ENCODE measurements at regions not wholly inside any gene's neighbourhood (a gene's known extent, or its start where the extent isn't known, plus 50 kb on each side); places are given as distances from the start of the nearest gene placed in this dataset.

DNA sequence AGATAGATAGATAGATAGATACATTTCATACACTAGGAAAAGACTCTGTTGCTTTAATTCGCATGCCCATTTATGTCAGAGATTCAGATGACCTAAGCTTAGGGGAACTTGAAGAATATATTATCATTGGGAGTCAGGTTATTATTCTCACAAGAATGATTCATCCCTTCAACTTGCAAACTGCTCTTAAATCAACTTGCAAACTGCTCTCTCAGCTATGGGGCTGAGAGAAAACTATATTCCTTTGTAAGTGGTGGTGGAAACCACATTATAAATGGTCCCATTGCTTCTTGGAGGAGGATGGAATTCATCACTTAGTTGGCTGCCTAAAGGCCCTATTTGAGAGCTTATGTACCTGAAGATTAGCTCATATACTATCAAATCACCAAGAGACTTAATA, 160.9 kb upstream of the STAC start:
- TF ChIP-seq EZH2 (IDR thresholded peaks at IDR 0.05; ENCODE audit: borderline replicate concordance, low read depth, low read length, poor library complexity, severe bottlenecking): no peak
- TF ChIP-seq, protein P1, sequence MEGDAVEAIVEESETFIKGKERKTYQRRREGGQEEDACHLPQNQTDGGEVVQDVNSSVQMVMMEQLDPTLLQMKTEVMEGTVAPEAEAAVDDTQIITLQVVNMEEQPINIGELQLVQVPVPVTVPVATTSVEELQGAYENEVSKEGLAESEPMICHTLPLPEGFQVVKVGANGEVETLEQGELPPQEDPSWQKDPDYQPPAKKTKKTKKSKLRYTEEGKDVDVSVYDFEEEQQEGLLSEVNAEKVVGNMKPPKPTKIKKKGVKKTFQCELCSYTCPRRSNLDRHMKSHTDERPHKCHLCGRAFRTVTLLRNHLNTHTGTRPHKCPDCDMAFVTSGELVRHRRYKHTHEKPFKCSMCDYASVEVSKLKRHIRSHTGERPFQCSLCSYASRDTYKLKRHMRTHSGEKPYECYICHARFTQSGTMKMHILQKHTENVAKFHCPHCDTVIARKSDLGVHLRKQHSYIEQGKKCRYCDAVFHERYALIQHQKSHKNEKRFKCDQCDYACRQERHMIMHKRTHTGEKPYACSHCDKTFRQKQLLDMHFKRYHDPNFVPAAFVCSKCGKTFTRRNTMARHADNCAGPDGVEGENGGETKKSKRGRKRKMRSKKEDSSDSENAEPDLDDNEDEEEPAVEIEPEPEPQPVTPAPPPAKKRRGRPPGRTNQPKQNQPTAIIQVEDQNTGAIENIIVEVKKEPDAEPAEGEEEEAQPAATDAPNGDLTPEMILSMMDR (conservative IDR thresholded peaks at IDR 0.05; ENCODE audit: low read depth, low read length): no peak
- H3K27ac ChIP-seq (ENCODE audit: low read depth, low read length, poor library complexity, severe bottlenecking): no peak overlapping the region
- no peak overlapping the region for H3K4me3 ChIP-seq (ENCODE audit: low read depth, low read length, poor library complexity, severe bottlenecking)
- H3K27me3 ChIP-seq (replicated peaks; ENCODE audit: insufficient read depth, low read depth, low read length, poor library complexity): no peaks in the 10 kb centered on the region
- POLR2A ChIA-PET (ENCODE audit: low non-redundant PET): no interaction called here
- intact Hi-C loops (cut with micrococcal nuclease; ENCODE audit: unreplicated experiment): no loop called here
- no TSS peak for BruUV-seq (replicated peaks)
- H3K9me3 ChIP-seq (ENCODE audit: low read depth, low read length, poor library complexity, severe bottlenecking): no peaks in the 10 kb centered on the region
- H3K4me1 ChIP-seq (ENCODE audit: insufficient read depth, low read length, poor library complexity, severe bottlenecking): no peaks in the 10 kb centered on the region
- CTCF ChIA-PET: no interaction called here
- no peaks in the 10 kb centered on the region for H3K36me3 ChIP-seq (ENCODE audit: insufficient read depth, low read length, poor library complexity, severe bottlenecking)
- DNase-seq (ENCODE audit: low spot score): peak; percentile 13

DNA sequence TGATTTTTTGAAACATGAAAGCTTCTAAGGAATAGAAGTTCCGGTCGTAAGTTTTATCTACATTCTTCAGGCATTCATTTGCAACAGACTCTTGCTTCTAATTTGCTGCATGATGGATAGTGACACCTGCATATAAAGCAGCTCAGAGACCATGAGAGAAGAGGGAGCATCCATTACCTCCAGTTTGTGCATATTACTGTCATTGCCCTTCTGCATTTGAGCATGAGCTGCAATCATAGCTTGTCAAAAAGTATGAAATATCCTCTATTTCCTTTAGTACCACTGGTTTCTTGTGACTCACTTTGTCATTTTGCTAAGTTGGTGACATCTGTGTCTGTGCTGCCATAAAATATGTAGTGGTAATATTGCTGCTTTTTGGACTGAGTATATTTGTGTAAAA, 160.1 kb upstream of the STAC start:
- POLR2A ChIA-PET (ENCODE audit: low non-redundant PET): no interaction called here

DNA sequence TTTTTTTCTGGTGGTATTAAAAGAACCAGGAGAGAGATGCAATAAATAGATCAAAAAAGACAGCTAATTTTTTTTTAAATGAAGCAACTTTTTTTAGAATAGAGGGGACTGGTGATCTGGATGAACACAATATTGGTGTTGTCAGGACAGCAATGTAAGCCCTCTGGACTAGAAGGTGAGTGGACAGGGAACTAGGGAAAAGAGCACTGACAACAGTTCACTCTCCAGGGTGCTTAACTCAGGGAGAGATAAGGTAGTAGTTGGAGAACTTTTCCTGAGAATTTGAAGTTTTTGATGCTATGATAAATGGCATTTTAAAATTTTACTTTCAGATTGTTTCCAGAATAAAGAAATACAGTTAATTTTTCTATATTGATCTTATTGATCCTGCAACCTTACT, 158.3 kb upstream of the STAC start:
- H3K36me3 ChIP-seq (ENCODE audit: insufficient read depth, low read length, poor library complexity, severe bottlenecking): no peaks in the 10 kb centered on the region
- BruUV-seq (replicated peaks): no TSS peak
- intact Hi-C loops (cut with micrococcal nuclease; ENCODE audit: unreplicated experiment): no loop called here
- no peak overlapping the region for H3K27ac ChIP-seq (ENCODE audit: low read depth, low read length, poor library complexity, severe bottlenecking)
- ChIA-PET CTCF (no interaction called here), POLR2A (ENCODE audit: low non-redundant PET) (no interaction called here)
- no peaks in the 10 kb centered on the region for H3K27me3 ChIP-seq (replicated peaks; ENCODE audit: insufficient read depth, low read depth, low read length, poor library complexity)
- H3K4me1 ChIP-seq (ENCODE audit: insufficient read depth, low read length, poor library complexity, severe bottlenecking): no peaks in the 10 kb centered on the region
- no peak overlapping the region for H3K4me3 ChIP-seq (ENCODE audit: low read depth, low read length, poor library complexity, severe bottlenecking)
- H3K9me3 ChIP-seq (ENCODE audit: low read depth, low read length, poor library complexity, severe bottlenecking): no peaks in the 10 kb centered on the region
- TF ChIP-seq EZH2 (IDR thresholded peaks at IDR 0.05; ENCODE audit: borderline replicate concordance, low read depth, low read length, poor library complexity, severe bottlenecking): no peak
- TF ChIP-seq, protein P1 (conservative IDR thresholded peaks at IDR 0.05; ENCODE audit: low read depth, low read length): no peak
- DNase-seq (ENCODE audit: low spot score): no peak

More for the DNA sequence above, 160.1 kb upstream of the STAC start:
- Histone ChIP-seq H3K4me3 (ENCODE audit: low read depth, low read length, poor library complexity, severe bottlenecking) (no peak overlapping the region), H3K27ac (ENCODE audit: low read depth, low read length, poor library complexity, severe bottlenecking) (no peak overlapping the region), H3K36me3 (ENCODE audit: insufficient read depth, low read length, poor library complexity, severe bottlenecking) (no peaks in the 10 kb centered on the region), H3K4me1 (ENCODE audit: insufficient read depth, low read length, poor library complexity, severe bottlenecking) (no peaks in the 10 kb centered on the region), H3K27me3 (replicated peaks; ENCODE audit: insufficient read depth, low read depth, low read length, poor library complexity) (no peaks in the 10 kb centered on the region), H3K9me3 (ENCODE audit: low read depth, low read length, poor library complexity, severe bottlenecking) (no peaks in the 10 kb centered on the region)
- DNase-seq (ENCODE audit: low spot score): no peak
- CTCF ChIA-PET: no interaction called here
- TF ChIP-seq, protein P1 (conservative IDR thresholded peaks at IDR 0.05; ENCODE audit: low read depth, low read length): no peak
- TF ChIP-seq EZH2 (IDR thresholded peaks at IDR 0.05; ENCODE audit: borderline replicate concordance, low read depth, low read length, poor library complexity, severe bottlenecking): no peak
- intact Hi-C loops (cut with micrococcal nuclease; ENCODE audit: unreplicated experiment): no loop called here
- no TSS peak for BruUV-seq (replicated peaks)
